ENCODE measurements at regions not wholly inside any gene's neighbourhood (a gene's known extent, or its start where the extent isn't known, plus 50 kb on each side); places are given as distances from the start of the nearest gene placed in this dataset.
"Not testable (repeated sequence)": the region's sequence is repeated elsewhere in the genome, so short reads cannot be mapped to it uniquely, and the experiment has no call there.

DNA sequence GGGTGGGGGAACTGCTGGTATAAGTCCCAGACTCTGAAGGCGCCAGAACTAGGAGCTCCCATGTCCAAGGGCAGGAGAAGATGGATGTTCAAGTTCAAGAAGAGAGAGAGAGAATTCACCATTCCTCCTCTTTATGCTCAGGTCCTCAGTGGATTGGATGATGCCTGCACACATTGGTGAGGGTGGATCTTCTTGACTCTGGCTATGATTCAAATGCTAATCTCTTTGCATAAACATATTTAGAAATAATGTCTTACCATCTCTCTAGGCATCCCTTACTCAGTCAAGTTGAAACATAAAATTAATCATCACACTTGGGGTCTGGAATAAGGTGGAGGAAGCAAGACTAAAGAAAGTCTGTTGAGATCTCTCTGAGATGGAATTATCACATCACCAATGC, 210.6 kb upstream of the CHST9 start:
- DNase-seq (ENCODE audit: low read depth, low spot score) = no peak

DNA sequence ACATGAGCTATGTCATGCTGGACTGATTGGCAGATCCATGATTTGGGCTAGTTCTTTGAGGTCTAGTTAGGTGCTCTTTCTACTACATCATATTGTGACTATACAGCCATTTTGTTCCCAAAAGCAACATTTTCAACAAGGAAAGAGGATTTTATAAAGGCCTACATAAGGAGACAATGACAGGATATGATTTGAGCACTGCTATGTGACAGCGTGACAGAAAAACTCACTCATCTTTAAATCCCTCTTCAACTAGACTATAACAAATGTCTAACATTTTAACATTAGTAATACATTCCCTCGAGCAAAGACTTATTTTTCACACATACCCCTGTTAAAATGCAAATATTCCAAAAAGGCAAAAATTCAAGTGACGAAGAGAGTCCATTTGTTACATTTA, 209.6 kb upstream of the CHST9 start:
- no peak for DNase-seq (ENCODE audit: low read depth, low spot score)

DNA sequence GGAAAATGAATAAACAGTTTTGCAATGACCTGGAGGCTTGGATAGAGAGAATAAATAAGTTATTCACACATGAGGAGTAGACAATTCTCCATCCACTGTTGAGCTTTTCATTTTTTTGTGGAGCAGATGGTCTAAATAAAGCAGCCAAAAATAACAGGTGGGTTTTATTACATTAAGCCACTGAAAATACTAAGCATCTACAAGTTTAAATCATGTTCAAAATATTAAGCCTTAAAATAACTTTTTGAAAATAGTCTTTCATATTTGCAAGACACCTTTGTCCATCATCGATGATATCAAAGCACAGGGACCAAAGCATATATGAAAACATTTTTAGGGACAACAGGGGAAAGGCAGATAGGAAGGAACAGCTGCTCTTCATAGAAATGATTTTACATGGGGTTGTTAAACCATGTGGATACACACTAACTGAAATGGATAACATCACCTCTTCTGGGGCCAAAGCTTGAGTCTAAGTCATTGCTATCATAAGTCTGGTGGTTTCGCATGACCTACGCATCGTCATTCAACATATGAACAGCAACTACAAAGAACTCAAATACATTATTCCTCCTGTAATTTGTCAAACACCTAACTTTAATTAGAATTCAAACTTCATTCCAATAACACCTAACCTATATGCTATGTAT, 197.6 kb upstream of the CHST9 start:
- DNase-seq (ENCODE audit: low read depth, low spot score) = no peak

DNA sequence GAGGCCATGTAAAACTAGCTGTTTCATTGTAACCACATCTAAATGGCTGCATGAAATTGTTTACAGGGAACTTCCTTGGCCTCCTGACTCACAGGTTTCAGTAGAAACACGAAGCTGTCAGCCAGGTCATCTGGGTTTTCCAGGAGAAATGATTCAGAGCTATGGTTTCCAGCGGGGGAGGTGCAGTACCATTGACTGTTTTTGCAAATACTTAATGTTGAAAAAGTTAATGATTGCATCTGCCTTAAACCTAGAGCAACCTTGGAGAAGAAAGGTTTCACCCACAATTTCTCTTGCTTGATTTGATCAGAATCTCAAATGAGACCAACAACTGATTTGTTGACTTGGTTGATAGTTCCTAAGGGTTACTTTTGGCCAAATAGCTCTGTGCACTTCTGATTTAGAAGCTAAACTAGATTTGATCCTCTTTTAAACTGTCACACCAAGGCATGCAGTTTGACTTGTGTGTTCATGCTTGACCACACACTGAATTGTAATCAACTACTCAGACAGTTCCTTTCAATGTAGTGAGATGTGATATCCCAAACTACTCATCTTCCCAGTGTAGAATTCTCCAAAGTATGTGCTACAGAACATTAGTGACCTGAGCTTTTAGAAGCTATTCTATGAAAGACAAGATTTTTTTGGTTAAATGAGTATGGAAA, 193.5 kb upstream of the CHST9 start:
- DNase-seq (ENCODE audit: low read depth, low spot score) = no peak

DNA sequence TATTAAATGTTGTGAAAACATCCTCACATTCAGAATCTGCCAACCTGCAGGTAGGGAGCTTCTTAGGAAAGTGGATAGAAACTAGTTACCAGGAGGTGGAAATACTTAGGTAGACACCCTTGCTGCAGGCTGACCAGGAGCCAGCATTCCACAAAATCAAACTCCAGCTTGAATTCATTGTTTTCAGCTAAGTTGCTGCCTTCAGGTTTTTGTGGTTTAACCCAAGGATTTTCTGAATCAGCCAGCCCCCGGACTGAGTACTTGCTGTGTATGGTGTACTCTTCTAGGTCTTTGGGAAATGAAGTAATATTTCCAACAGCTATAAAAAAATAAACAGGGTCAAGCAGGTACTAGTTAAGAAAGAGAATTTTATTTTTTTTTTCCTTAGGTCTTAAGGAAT, 192.1 kb upstream of the CHST9 start:
- DNase-seq (ENCODE audit: low read depth, low spot score) = no peak

DNA sequence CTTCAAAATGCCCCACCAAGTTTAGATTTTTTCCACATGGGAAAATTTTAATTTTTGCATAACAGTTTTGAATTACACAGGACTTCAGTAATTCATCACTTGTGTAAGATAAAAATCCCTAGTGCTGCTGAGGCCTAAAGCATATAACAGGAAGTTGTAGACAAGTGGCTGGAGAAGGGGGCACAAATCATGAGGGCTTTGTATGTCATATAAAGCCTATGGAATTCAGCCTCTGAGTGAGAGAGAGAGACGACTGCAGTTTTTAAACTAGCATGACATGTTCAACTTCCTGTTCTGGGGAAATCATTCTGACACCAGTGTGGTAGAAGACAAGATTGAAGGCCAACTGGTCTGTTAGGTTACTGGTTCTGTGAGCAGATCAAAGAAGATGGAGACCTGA, 187.3 kb upstream of the CHST9 start:
- no peak for DNase-seq (ENCODE audit: low read depth, low spot score)

DNA sequence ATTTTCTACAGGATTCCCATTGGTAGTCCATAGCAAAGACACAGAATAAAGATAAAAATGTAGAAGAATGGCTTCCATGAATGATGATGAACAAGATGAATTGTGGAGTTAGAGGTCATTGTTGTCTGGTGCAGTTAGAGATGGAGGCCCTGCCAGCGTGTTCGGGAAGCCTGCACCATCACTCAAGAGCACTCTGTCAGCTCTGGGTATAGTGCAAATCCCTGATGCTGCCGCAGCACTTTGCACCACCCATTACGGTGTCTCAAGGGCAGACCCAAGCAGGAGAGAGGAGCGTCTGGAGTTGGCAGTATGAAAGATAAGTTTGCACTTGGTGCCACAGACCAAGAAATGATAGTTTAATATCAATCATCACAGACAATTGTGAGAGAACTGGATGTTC, 181.6 kb upstream of the CHST9 start:
- DNase-seq (ENCODE audit: low read depth, low spot score) = no peak

DNA sequence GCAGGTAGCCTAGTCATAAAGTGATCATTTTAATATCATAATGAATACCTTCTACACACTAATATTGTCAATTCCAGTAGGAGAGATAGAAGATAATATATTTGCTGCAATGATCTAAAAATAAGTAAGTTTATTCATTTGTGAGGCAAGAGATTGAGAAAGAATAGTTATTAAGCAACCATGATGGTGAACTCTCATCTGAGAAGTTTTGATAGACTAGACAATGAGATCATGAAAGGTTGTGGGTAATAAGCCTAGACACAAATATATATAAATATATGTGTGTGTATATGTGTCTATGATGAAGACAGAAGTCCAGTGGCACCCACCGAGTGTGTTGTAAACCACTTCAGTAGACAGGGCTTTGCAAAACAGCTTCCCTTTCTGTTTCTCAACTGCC, 181.0 kb upstream of the CHST9 start:
- no peak for DNase-seq (ENCODE audit: low read depth, low spot score)

DNA sequence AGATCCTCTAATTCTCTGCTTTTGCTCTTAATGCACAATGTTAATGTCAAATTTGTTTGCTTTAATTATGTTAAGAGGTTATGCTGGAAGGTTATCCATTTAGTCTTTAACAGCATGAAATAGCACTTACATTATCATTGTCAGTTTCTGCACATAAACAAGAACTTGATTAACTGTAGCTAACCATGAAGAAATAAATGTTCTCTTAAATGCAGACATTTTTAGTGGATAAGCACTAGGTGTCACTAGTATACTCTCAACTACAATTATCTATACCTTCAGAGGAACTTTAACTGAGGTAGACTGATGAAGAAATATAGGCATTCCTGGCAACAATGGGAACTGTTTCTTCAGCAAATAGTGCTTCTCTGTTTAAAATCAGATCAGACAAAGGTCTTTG, 178.8 kb upstream of the CHST9 start:
- no peak for DNase-seq (ENCODE audit: low read depth, low spot score)

DNA sequence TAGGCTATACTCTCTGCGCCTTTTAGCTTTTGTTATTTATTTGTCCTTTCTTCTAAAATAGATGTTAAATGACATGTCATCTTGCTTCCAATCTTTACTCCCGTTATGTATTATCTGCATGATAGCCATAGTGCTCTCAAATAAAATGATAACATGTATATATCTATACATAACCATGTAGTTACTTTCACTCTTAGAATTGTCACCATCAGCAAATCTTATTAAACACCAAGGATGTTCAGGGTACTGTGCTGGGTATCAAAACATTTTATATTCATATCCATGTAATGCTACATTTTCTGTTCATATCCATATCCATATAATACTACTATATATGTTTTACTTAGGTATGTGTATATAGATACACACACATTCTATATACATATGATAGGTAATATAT, 176.4 kb upstream of the CHST9 start:
- DNase-seq (ENCODE audit: low read depth, low spot score) = no peak

DNA sequence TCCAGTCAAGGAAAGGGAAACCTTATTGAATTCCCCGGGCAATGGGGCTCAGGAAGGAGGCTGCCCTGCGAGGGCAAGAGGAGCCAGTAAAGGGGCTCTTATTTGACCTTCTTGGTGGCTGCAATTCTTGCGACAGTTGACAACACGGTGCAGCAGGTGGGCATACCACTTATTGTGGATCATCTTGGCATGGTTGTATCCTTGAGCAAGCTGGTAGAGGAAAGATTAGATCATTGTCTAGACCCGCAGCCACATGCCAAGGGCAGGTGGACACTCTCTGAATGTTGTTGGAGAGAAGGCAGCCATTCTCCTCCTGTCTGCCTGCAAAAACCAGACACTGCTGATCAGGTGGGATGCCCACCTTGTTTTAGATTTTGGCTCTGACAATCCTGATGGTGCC, 170.2 kb upstream of the CHST9 start:
- no peak for DNase-seq (ENCODE audit: low read depth, low spot score)

DNA sequence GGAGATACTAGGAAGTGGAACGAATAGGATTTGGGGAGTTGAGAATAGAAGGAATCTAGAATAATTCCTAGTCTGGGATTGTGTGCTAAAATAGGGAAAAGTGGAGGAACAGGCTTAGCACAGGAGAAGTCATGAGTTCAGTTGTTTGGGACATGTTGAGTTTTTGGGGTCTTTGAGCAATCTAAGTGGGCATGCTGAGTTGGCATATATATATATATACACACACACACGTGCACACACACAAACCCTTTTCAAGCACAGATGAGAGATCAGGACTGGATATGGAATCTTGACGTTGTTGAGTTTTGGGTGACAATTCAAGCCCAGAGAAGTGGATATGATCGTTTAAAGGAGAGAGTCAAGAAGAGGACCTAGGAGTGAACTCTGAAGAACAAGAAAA, 168.2 kb upstream of the CHST9 start:
- DNase-seq (ENCODE audit: low read depth, low spot score) = no peak

DNA sequence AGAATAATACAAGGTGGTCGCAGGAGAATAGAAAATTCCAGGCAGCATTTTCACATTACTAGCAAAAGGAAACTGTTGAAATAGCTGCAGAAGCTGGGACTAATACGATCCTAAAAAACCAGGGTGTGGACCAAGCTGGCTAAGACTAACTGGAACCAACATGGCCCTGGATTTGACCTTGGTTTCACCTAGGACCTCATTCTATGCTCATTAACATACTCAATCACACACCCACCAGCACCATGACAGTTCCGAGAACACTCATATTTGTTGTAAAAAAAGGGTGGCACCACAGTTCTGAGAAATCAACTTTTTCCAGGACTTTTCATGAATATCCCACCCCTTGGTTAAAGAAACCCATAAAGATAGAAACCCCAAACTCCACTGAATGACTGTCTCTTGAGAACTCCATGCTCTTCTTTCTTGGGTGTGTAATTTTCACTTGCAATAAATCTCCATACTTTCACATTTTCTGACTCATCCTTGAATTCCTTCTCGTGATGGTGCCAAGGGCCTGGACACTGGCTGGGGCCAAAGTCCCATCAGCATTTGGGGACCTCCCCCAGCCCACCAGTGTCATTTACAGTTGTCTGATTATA, 164.3 kb upstream of the CHST9 start:
- no peak for DNase-seq (ENCODE audit: low read depth, low spot score)

DNA sequence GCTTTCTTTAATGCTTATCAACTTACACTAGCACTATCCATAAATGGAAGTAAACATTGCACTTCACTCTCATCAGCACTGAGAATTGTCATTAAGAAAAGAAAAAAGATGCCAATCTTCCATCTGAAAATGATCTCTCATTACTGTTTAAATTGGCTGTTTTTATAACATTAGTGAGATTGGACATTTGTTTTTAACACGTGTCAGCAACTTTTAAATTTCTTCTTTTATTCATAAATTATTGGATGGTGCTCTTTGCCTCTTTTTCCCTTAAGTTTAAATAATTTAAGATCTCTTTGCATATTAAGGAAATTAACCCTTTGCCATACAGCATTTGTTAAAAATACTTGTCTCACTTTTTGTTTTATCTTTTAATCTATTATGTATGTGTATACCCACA, 146.5 kb upstream of the CHST9 start:
- no peak for DNase-seq (ENCODE audit: low read depth, low spot score)

DNA sequence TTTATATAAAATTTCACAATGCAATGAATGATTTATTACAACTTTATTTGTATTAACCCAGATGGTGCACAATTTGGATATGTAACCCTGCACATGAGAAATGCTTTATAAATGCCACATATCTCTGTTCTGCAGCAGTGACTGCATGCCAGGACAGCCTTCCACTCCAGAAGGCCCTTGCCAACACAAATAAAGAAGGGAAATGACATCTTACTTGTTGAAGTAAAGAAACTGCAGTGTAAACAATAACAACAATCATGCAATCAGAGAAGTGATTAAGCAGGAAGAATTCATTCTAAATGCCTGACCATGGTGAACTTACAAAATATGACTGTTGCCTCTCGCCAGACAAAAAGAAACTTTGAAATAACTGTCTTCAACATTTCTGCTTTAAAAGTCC, 129.9 kb upstream of the CHST9 start:
- DNase-seq (ENCODE audit: low read depth, low spot score) = no peak

DNA sequence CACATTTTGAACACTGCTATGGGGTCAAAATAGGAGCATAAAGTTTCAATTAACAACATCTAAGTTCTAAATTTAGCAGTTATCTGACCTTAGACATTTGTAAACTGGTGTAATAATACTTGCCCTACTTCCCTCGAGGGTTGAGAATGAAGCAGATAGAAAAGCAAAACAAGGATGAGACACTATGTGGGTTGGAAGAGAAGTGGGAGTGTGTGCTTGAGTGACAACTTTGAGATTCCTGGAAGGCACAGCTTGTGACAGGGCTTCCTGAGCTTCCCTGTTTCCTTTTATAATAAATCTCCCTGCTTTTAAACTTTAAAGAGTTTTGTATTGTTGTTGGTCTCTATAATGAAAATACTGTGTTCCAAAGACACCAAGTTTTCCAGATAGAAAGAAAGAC, 128.6 kb upstream of the CHST9 start:
- no peak for DNase-seq (ENCODE audit: low read depth, low spot score)

DNA sequence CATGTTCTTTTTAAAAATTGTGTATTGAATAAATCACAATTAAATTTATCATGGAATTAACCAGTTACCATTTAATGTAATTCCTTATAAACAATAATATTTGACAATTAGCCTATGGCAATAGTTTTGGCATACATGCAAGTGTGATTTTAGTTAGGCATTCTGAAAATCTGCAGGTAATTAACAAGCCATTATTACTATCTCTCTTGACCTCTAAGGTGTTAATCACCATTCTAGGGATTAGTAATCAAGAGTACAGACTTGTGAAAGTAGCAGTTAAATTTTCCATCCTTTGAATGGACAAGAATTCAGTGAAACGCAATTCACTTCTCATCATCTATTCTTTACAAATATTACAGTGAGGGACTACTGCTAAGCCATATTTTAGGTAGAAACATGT, 127.7 kb upstream of the CHST9 start:
- no peak for DNase-seq (ENCODE audit: low read depth, low spot score)

DNA sequence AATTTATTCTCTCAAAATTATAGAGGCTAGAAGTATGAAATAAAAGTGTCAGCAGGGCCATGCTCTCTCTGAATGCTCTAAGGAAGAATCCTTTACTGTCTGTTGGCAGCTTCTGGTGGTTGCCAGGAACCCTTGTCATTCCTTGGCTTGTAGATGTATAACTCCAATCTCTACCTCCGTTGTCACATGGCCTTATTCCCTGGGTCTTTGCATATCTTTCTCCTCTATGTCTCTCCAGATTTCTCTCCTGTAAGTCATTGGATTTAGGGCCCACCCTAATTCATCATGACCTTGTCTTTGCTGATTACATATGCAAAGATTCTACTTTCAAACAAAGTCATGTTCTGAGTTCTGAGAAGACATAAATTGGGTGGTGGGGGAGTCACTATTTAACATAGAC, 127.0 kb upstream of the CHST9 start:
- no peak for DNase-seq (ENCODE audit: low read depth, low spot score)

DNA sequence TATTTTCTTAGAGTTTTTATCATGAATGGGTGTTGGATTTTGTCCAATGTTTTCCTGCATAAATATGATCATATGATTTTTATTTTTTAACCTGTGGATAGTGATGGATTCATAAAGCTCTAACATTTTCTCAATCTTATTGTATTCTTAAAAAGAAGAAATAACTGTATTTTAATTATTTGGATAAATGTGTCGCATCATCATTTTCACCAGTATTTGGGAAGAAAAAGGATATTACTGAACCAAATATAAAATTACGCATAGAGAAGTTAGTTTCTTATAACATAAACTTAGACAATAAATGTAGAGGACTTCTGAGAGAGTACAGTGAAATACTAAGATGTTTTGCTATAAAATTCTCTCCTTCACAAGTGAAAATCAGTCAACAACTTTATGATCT, 126.0 kb upstream of the CHST9 start:
- DNase-seq (ENCODE audit: low read depth, low spot score) = no peak

DNA sequence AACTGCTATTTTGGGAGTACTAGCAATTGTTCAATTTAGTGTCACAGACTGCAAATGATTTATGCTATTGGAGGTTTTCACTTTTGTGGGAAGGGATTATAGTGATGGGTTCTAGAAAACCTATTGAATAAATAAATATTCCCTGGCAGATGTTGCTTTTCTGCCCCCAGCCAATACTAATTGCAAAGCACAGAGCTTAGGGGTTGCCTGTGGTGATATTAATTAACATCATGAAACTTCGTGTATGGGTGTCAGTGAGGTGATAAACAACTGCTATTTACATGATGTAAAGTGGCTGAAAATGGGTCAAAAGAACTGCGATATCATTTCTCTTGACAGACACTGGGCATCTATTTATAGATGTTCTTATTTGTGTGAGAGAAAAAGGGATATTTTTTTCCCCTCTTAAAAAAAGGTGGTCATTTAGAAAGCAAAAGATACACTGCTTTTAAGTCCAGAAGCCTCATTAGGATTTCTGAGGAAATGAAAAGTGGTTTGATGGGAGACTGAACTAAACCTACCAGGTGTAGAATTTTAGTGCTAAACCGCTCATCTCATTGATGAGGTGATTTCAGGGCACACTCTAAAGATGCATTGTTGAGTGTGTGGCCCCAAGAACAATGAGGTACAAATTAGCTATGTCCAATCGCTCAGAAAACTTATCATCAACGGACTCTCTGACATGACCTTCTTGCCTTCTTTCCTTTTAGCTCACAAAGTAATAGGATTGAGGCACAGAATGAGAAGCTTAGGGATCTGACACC, 116.7 kb upstream of the CHST9 start:
- no peak for DNase-seq (ENCODE audit: low read depth, low spot score)

DNA sequence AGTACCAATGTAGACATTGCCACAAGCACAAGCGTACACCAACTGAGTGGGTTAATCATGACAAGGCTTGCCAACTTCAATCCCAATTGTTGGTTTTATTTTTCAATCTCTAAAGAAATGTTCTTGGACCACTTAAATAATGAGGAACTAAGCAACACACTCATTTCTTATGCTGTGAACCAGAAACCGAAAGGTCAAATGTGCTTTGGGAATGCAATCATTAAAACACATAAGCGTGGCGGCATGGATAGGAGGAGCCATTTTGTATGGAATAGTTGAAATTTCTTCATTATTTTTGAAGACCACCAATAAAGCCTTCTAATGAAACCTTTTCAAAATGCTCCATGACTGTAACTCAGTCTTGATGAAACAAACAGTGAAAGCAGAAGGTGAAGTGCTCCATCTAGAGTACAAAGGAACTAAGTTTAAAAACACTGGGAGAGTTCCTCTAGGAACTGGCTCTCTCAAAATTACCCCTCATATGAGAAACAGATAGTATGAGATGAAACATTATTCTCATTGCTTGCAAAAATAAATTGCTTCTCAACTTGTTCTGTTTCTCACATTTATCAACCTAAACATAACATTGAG, 113.2 kb upstream of the CHST9 start:
- no peak for DNase-seq (ENCODE audit: low read depth, low spot score)

DNA sequence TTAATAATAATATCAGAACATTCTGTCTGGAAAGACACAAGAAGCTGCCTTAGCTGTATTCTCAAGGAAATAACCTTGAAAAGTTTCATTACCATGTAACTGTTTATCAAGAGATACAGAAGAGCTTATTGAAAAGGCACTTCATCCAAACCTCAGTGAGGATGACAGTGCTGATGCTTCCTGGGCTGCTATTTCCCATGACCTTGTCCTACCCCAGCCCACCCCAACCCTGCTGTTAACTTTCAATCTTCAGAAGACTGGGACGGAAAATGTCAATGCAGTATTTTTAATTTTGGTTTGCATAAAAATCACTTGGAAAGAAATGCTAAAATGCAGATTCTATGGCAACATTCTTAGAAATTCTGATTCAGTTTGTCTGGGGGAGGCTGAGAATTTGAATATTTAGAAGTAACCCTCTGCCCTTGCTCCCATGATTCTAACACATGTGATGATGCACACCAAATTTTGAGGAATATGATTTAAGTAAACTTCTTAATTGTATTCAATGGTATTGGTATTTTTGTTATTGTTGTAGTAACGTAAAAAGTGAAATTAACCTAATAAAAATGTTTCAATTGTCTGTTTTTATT, 101.0 kb upstream of the CHST9 start:
- not testable (repeated sequence) for DNase-seq (ENCODE audit: low read depth, low spot score)

Data from pulmonary artery endothelial cell (primary cell).